ENCODE measurements at regions not wholly inside any gene's neighbourhood (a gene's known extent, or its start where the extent isn't known, plus 50 kb on each side); places are given as distances from the start of the nearest gene placed in this dataset.

GRCh38 chr3:39716849-39717248, 92.6 kb upstream of the MYRIP start:
- no peaks in the 10 kb centered on the region for H3K4me1 ChIP-seq
- ATAC-seq (no peak), DNase-seq (no peak)
- WGBS, 4 donors: 76 to 87% (median 81%) methylated on average over 3 of the region's 3 CpGs
- no peak overlapping the region for H3K4me3 ChIP-seq
- no peaks in the 10 kb centered on the region for H3K36me3 ChIP-seq
- H3K9me3 ChIP-seq: no peaks in the 10 kb centered on the region
- H3K27me3 ChIP-seq: no peaks in the 10 kb centered on the region
- intact Hi-C loops (cut with DNase I): loop anchor here in 1 of 10 donors (10.0 kb wide), 1 partner anchor 268 kb away; no protein-coding TSS in a partner anchor
- no peak for TF ChIP-seq CTCF (IDR thresholded peaks at IDR 0.05)
- no peak for TF ChIP-seq POLR2A (IDR thresholded peaks at IDR 0.05)
- no peak overlapping the region for H3K27ac ChIP-seq

DNA sequence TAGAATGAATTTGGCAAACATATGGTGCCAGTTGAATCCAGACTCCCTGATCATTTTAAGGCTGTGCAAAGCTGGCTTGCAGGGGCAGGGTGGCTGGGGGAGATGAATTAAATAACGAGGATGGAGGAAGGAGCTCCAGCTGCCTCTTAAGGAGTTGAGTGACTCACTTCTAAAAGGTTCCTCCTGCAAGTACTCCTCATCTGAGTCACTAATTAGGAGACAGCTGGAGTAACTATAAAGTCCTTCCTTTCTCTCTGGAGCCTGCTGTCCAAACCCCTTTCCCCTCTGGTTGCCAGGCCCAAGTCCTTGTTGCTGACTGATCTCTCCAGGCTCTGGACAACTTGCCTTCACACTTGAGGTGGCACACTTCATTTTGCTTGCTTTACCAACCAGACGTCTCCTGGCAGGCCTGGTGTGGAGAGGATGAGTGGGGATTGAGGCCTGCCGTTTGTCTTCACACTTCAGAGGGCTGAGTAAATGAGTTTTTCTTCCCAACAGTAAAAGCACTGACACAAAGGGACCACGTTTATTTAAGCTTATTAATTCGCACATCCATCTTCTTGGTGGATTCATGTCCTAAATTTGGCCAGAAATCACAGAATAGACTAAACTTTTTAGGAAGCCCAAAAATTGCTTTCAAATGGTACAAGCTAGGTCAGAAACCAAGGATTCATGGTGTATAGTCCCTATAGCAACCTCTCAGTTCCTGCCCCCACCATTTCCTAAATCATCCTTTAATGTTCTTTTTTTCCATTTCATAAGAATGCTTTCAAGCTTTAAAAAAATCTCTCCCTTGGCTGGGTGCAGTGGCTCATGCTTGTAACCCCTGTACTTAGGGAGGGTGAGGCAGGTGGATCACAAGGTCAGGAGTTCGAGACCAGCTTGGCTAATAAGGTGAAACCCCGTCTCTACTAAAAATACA, 90.5 kb upstream of the MYRIP start:
- peak in 1 of 4 donors; percentile 28 for ATAC-seq
- 61 to 70% (median 64%) methylated on average over 7 of the region's 7 CpGs for WGBS, 4 donors
- intact Hi-C loops (cut with DNase I): loop anchor here in 1 of 10 donors (10.0 kb wide), 1 partner anchor 266 kb away; no protein-coding TSS in a partner anchor

GRCh38 chr3:39721076-39721475, 88.3 kb upstream of the MYRIP start:
- no peak for TF ChIP-seq POLR2A (IDR thresholded peaks at IDR 0.05)
- TF ChIP-seq CTCF (IDR thresholded peaks at IDR 0.05): no peak
- no peak overlapping the region for H3K4me3 ChIP-seq
- DNase-seq (no peak), ATAC-seq (no peak)
- H3K4me1 ChIP-seq: no peaks in the 10 kb centered on the region
- intact Hi-C loops (cut with DNase I): loop anchor here in 2 of 10 donors (5.0 to 10.0 kb wide), 2 partner anchors 264 to 456 kb away; no protein-coding TSS in a partner anchor
- H3K36me3 ChIP-seq: no peaks in the 10 kb centered on the region
- H3K27ac ChIP-seq: no peak overlapping the region
- WGBS, 4 donors: 41 to 54% (median 44%) methylated on average over 1 of the region's 1 CpG
- peaks cover 0 to 3% (median 0%) of the 10 kb centered on the region in 9 donors for H3K27me3 ChIP-seq
- no peaks in the 10 kb centered on the region for H3K9me3 ChIP-seq

More for the DNA sequence above, 90.5 kb upstream of the MYRIP start:
- no peak for DNase-seq
- H3K4me3 ChIP-seq: no peak overlapping the region
- H3K27ac ChIP-seq: no peak overlapping the region
- no peaks in the 10 kb centered on the region for H3K36me3 ChIP-seq
- no peaks in the 10 kb centered on the region for H3K27me3 ChIP-seq
- no peaks in the 10 kb centered on the region for H3K9me3 ChIP-seq
- H3K4me1 ChIP-seq: no peaks in the 10 kb centered on the region
- no peak for TF ChIP-seq POLR2A (IDR thresholded peaks at IDR 0.05)

GRCh38 chr3:39724233-39724846, 85.1 kb upstream of the MYRIP start:
- Histone ChIP-seq H3K4me1 (no peaks in the 10 kb centered on the region), H3K4me3 (no peak overlapping the region), H3K36me3 (no peaks in the 10 kb centered on the region), H3K27me3 (peaks cover 0 to 3% (median 0%) of the 10 kb centered on the region in 9 donors), H3K9me3 (no peaks in the 10 kb centered on the region), H3K27ac (no peak overlapping the region)
- 23 to 54% (median 36%) methylated on average over 1 of the region's 1 CpG for WGBS, 4 donors
- TF ChIP-seq POLR2A (IDR thresholded peaks at IDR 0.05) (no peak), CTCF (IDR thresholded peaks at IDR 0.05) (peak in 11 of 12 donors; percentile 21 to 55 (median 37))
- peak in 1 of 4 donors; percentile 37 for ATAC-seq
- no peak for DNase-seq
- intact Hi-C loops (cut with DNase I): loop anchor here in 6 of 10 donors (1.0 to 10.0 kb wide), 4 partner anchors 260 to 455 kb away; no protein-coding TSS in a partner anchor

Data from heart left ventricle (tissue), 16 donors.